ENCODE measurements at regions not wholly inside any gene's neighbourhood (a gene's known extent, or its start where the extent isn't known, plus 50 kb on each side); places are given as distances from the start of the nearest gene placed in this dataset.

DNA sequence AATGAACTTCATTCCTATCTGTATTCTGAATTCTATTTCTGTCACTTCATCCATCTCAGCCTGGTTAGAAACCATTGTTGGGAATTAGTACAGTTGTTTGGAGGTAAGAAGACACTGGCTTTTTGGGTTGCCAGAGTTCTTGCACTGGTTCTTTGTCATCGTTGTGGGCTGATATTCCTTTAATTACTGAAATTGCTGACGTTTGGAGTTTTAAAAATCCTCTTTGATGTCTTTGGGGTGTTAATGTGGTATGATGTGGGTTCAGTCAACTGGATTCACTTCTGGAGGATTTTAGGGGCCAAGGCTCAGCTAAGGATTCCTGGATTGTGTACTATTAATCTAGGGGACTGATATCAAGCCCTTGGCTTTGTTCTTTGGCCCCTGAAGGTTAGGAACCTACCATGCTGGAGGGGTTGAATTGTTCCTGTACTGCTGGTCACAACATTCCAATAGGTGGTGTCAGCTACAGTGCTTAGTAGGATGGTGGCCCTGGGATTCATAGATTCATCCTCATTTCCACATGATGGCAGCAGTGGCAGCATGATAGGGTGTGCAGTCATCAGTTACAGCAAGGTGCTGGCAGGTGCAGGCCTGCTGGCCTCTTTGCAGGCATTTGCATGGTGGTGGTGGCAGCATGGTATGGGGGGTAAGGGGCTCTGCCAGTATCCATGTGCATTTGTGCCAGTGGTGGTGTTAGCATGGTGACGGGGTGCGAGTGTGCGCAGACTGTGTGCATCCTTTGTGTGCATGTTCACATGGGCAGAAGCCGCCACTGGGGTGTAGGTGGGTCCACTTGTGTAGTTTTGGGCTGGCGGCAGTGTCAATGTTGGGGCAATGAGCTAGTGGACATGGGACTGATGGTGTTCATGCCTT lies 301.3 kb downstream of the TEX13C start:
- Histone ChIP-seq H3K36me3 (replicated peaks in 1 of 2; ENCODE audit: control insufficient read depth in 2 of 2, insufficient read depth in 2 of 2, low read length in 2 of 2) (no peaks in the 10 kb centered on the region), H2BK5ac (ENCODE audit: low read length) (no peak overlapping the region), H3K4me3 (ENCODE audit: low read length in 2 of 2) (no peak overlapping the region), H3K9ac (ENCODE audit: low read depth, low read length, poor library complexity) (no peak overlapping the region), H3K4me2 (ENCODE audit: insufficient read depth, low read length, poor library complexity, severe bottlenecking) (no peak overlapping the region), H3K18ac (ENCODE audit: low read length) (no peak overlapping the region), H2AFZ (ENCODE audit: low read length) (no peak overlapping the region), H2BK12ac (ENCODE audit: low read length) (no peak overlapping the region), H3K79me1 (ENCODE audit: low read depth, low read length) (no peaks in the 10 kb centered on the region), H3K27me3 (ENCODE audit: control insufficient read depth in 3 of 3, insufficient read depth in 3 of 3, low read depth in 1 of 3, low read length in 3 of 3) (no peaks in the 10 kb centered on the region), H2BK120ac (ENCODE audit: low read depth, low read length) (no peak overlapping the region), H3K9me3 (replicated peaks in 1 of 2; ENCODE audit: control insufficient read depth in 2 of 2, insufficient read depth in 1 of 2, low read depth in 1 of 2, low read length in 2 of 2) (no peaks in the 10 kb centered on the region), H3K27ac (replicated peaks; ENCODE audit: low read length) (no peak overlapping the region), H2AK5ac (ENCODE audit: low read depth, low read length) (no peak overlapping the region), H3K23ac (ENCODE audit: low read depth, low read length, poor library complexity) (no peak overlapping the region), H3K14ac (ENCODE audit: low read length) (no peak overlapping the region), H3K4ac (ENCODE audit: low read length) (no peak overlapping the region), H4K91ac (ENCODE audit: low read depth, low read length, poor library complexity) (no peak overlapping the region), H4K8ac (ENCODE audit: low read depth, low read length) (no peak overlapping the region), H2BK15ac (ENCODE audit: low read length) (no peak overlapping the region), H3K4me1 (ENCODE audit: control insufficient read depth in 2 of 2, insufficient read depth in 1 of 2, low read depth in 1 of 2, low read length in 2 of 2) (no peaks in the 10 kb centered on the region)
- no peak for DNase-seq (ENCODE audit: low spot score)
- no CpG with 5 or more reads among the region's 7 CpGs for WGBS, 2 donors (ENCODE audit: extremely low coverage in 2 of 2, insufficient read length in 2 of 2, insufficient replicate concordance in 1 of 2)

DNA sequence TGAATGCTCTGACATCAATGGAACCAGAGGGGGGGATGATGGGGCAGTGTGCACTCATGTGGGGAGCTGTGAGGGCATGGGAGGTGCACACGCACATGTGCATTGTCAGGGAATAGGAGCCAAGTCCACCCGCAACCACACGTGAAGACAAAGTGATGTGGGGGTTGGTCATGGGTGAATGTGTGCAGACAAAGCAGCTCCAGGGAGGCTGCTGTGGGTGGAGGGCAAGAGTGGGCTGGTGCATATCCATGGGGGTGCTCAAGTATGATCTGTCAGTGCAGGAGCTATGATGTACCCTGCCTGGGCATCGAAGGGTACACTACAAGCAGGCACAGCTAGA lies 301.9 kb downstream of the TEX13C start:
- Histone ChIP-seq H4K91ac (ENCODE audit: low read depth, low read length, poor library complexity) (no peak overlapping the region), H3K79me1 (ENCODE audit: low read depth, low read length) (no peaks in the 10 kb centered on the region), H2BK12ac (ENCODE audit: low read length) (no peak overlapping the region), H3K18ac (ENCODE audit: low read length) (no peak overlapping the region), H3K9me3 (replicated peaks in 1 of 2; ENCODE audit: control insufficient read depth in 2 of 2, insufficient read depth in 1 of 2, low read depth in 1 of 2, low read length in 2 of 2) (no peaks in the 10 kb centered on the region), H2BK120ac (ENCODE audit: low read depth, low read length) (no peak overlapping the region), H3K9ac (ENCODE audit: low read depth, low read length, poor library complexity) (no peak overlapping the region), H3K4me2 (ENCODE audit: insufficient read depth, low read length, poor library complexity, severe bottlenecking) (no peak overlapping the region), H2AFZ (ENCODE audit: low read length) (no peak overlapping the region), H3K27ac (replicated peaks; ENCODE audit: low read length) (no peak overlapping the region), H2AK5ac (ENCODE audit: low read depth, low read length) (no peak overlapping the region), H3K14ac (ENCODE audit: low read length) (no peak overlapping the region), H3K23ac (ENCODE audit: low read depth, low read length, poor library complexity) (no peak overlapping the region), H2BK5ac (ENCODE audit: low read length) (no peak overlapping the region), H4K8ac (ENCODE audit: low read depth, low read length) (no peak overlapping the region), H2BK15ac (ENCODE audit: low read length) (no peak overlapping the region), H3K4me1 (ENCODE audit: control insufficient read depth in 2 of 2, insufficient read depth in 1 of 2, low read depth in 1 of 2, low read length in 2 of 2) (no peaks in the 10 kb centered on the region), H3K36me3 (replicated peaks in 1 of 2; ENCODE audit: control insufficient read depth in 2 of 2, insufficient read depth in 2 of 2, low read length in 2 of 2) (no peaks in the 10 kb centered on the region), H3K4me3 (ENCODE audit: low read length in 2 of 2) (no peak overlapping the region), H3K27me3 (ENCODE audit: control insufficient read depth in 3 of 3, insufficient read depth in 3 of 3, low read depth in 1 of 3, low read length in 3 of 3) (no peaks in the 10 kb centered on the region), H3K4ac (ENCODE audit: low read length) (no peak overlapping the region)
- no CpG with 5 or more reads among the region's 4 CpGs for WGBS, 2 donors (ENCODE audit: extremely low coverage in 2 of 2, insufficient read length in 2 of 2, insufficient replicate concordance in 1 of 2)
- no peak for DNase-seq (ENCODE audit: low spot score)

DNA sequence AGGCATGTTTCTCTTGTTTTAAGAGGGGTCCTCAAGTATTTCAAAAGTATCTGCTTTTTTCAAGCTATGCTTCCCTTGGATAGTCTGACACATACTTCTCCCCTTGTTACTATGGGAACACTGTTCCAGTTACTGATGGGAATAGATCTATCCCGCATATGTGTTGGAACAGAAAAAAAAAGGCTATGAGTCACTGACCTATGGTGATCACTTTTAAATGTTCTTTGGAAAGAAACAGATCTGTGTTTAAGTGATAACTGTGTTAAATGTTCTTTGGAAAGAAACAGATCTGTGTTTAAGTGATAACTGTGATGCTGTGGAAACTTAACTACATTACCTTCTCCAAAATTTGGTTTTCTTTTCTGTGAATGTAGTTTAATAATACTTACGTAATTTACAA lies 303.2 kb downstream of the TEX13C start:
- Histone ChIP-seq H2BK12ac (ENCODE audit: low read length) (no peak overlapping the region), H2BK5ac (ENCODE audit: low read length) (no peak overlapping the region), H3K4me1 (ENCODE audit: control insufficient read depth in 2 of 2, insufficient read depth in 1 of 2, low read depth in 1 of 2, low read length in 2 of 2) (no peaks in the 10 kb centered on the region), H3K4me3 (ENCODE audit: low read length in 2 of 2) (no peak overlapping the region), H3K9me3 (replicated peaks in 1 of 2; ENCODE audit: control insufficient read depth in 2 of 2, insufficient read depth in 1 of 2, low read depth in 1 of 2, low read length in 2 of 2) (no peaks in the 10 kb centered on the region), H3K9ac (ENCODE audit: low read depth, low read length, poor library complexity) (no peak overlapping the region), H3K79me1 (ENCODE audit: low read depth, low read length) (no peaks in the 10 kb centered on the region), H3K18ac (ENCODE audit: low read length) (no peak overlapping the region), H3K4ac (ENCODE audit: low read length) (no peak overlapping the region), H3K14ac (ENCODE audit: low read length) (no peak overlapping the region), H3K27ac (replicated peaks; ENCODE audit: low read length) (no peak overlapping the region), H2BK15ac (ENCODE audit: low read length) (no peak overlapping the region), H2BK120ac (ENCODE audit: low read depth, low read length) (no peak overlapping the region), H3K4me2 (ENCODE audit: insufficient read depth, low read length, poor library complexity, severe bottlenecking) (no peak overlapping the region), H3K27me3 (ENCODE audit: control insufficient read depth in 3 of 3, insufficient read depth in 3 of 3, low read depth in 1 of 3, low read length in 3 of 3) (no peaks in the 10 kb centered on the region), H4K91ac (ENCODE audit: low read depth, low read length, poor library complexity) (no peak overlapping the region), H3K36me3 (replicated peaks in 1 of 2; ENCODE audit: control insufficient read depth in 2 of 2, insufficient read depth in 2 of 2, low read length in 2 of 2) (no peaks in the 10 kb centered on the region), H2AK5ac (ENCODE audit: low read depth, low read length) (no peak overlapping the region), H3K23ac (ENCODE audit: low read depth, low read length, poor library complexity) (no peak overlapping the region), H4K8ac (ENCODE audit: low read depth, low read length) (no peak overlapping the region), H2AFZ (ENCODE audit: low read length) (no peak overlapping the region)
- no CpG with 5 or more reads among the region's 2 CpGs for WGBS, 2 donors (ENCODE audit: extremely low coverage in 2 of 2, insufficient read length in 2 of 2, insufficient replicate concordance in 1 of 2)
- DNase-seq (ENCODE audit: low spot score): no peak

DNA sequence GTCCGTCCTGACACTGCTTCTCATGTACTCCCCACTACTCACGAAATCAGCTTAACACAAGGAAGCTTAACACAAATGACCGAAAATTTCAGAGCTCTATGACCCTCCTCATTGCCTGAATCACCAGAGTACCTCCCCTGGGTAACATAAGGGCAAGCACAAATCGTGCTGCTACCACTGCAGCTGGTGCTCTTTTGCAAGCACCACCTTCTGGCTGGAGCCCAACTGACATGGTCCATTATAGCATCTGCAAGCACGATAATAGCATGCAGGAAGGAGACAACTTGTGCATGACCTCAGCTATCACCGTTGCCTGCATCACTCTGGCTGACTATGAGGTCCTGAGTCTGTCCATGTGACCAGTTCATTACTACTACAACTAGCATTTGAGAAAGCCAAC lies 308.0 kb downstream of the TEX13C start:
- H2BK15ac ChIP-seq (ENCODE audit: low read length): no peak overlapping the region
- H2AK5ac ChIP-seq (ENCODE audit: low read depth, low read length): no peak overlapping the region
- no peaks in the 10 kb centered on the region for H3K9me3 ChIP-seq (replicated peaks in 1 of 2; ENCODE audit: control insufficient read depth in 2 of 2, insufficient read depth in 1 of 2, low read depth in 1 of 2, low read length in 2 of 2)
- no peak overlapping the region for H2BK5ac ChIP-seq (ENCODE audit: low read length)
- H3K27ac ChIP-seq (replicated peaks; ENCODE audit: low read length): no peak overlapping the region
- no peak overlapping the region for H3K4me2 ChIP-seq (ENCODE audit: insufficient read depth, low read length, poor library complexity, severe bottlenecking)
- no peak overlapping the region for H3K14ac ChIP-seq (ENCODE audit: low read length)
- H3K79me1 ChIP-seq (ENCODE audit: low read depth, low read length): no peaks in the 10 kb centered on the region
- H3K9ac ChIP-seq (ENCODE audit: low read depth, low read length, poor library complexity): no peak overlapping the region
- no peak overlapping the region for H3K18ac ChIP-seq (ENCODE audit: low read length)
- no peak overlapping the region for H3K4me3 ChIP-seq (ENCODE audit: low read length in 2 of 2)
- no CpG with 5 or more reads among the region's 6 CpGs for WGBS, 2 donors (ENCODE audit: extremely low coverage in 2 of 2, insufficient read length in 2 of 2, insufficient replicate concordance in 1 of 2)
- H2BK120ac ChIP-seq (ENCODE audit: low read depth, low read length): no peak overlapping the region
- DNase-seq (ENCODE audit: low spot score): no peak
- no peak overlapping the region for H2BK12ac ChIP-seq (ENCODE audit: low read length)
- no peaks in the 10 kb centered on the region for H3K36me3 ChIP-seq (replicated peaks in 1 of 2; ENCODE audit: control insufficient read depth in 2 of 2, insufficient read depth in 2 of 2, low read length in 2 of 2)
- H4K91ac ChIP-seq (ENCODE audit: low read depth, low read length, poor library complexity): no peak overlapping the region
- no peak overlapping the region for H2AFZ ChIP-seq (ENCODE audit: low read length)
- no peaks in the 10 kb centered on the region for H3K27me3 ChIP-seq (ENCODE audit: control insufficient read depth in 3 of 3, insufficient read depth in 3 of 3, low read depth in 1 of 3, low read length in 3 of 3)
- no peak overlapping the region for H3K23ac ChIP-seq (ENCODE audit: low read depth, low read length, poor library complexity)
- no peaks in the 10 kb centered on the region for H3K4me1 ChIP-seq (ENCODE audit: control insufficient read depth in 2 of 2, insufficient read depth in 1 of 2, low read depth in 1 of 2, low read length in 2 of 2)
- H4K8ac ChIP-seq (ENCODE audit: low read depth, low read length): no peak overlapping the region
- no peak overlapping the region for H3K4ac ChIP-seq (ENCODE audit: low read length)
